Amygdala (tissue), 56 donors: ENCODE measurements at regions not wholly inside any gene's neighbourhood (a gene's known extent, or its start where the extent isn't known, plus 50 kb on each side); places are given as distances from the start of the nearest gene placed in this dataset.
A peak's percentile ranks its signal among the peaks of the same experiment; 100 is the strongest.
"Not testable (repeated sequence)": the region's sequence is repeated elsewhere in the genome, so short reads cannot be mapped to it uniquely, and the experiment has no call there.

ENCODE experiments used
- DNase-seq, 56 donors: peaks; one replicate each; lab custom pipeline; 2025; lab: John Stamatoyannopoulos, UW

DNA sequence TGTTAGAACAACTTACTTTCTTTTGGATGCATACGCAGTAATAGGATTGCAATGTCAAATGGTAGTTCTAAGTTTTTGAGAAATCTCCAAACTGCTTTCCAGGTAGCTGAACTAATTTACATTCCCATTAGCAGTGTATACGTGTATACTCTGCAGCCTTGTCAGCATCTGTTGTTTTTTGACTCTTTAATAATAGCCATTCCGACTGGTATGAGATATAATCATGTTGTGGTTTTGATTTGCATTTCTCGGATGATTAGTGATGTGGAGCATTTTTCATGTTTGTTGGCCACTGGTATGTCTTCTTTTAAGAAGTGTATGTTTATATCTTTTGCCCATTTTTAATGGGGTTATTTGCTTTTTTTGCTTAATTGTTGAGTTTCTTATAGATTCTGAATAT lies 76.9 kb upstream of the HNRNPA1L2 start:
- not testable (repeated sequence) for DNase-seq

DNA sequence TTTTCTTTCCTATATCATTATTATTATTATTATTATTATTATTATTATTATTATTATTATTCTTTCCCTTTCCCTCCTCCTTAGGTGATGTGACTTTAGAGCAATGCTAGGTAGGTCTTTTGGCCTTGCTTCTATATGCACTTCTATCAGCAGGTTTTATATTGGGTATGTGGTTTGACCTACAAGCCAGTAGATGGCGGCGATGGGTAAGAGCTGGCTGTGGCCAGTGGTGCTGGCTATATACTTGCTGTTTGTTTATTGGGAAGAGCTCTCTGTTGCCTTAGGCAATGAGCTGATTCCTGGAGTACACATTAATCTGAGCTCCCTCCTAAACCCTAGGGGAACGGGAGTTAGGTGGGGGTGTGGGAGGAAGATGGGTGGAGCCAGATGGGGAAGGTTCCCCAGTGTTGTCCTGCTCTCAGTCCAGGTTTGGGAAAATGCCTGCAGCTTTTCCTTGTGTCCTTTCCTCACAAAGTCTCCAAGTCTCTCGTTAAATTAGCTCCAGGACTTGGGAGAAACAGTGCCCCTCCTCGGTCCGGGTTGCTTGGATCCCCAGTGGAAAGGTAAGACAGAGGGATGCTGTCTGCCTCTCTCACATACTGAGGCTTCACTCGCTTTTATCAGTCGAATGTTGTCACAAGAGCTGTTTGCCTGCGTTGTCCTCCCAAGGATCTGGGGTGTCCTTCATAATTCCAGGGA lies 72.2 kb upstream of the HNRNPA1L2 start:
- DNase-seq, result peak in 17 of 56 donors; percentile 0 to 56 (median 6)

DNA sequence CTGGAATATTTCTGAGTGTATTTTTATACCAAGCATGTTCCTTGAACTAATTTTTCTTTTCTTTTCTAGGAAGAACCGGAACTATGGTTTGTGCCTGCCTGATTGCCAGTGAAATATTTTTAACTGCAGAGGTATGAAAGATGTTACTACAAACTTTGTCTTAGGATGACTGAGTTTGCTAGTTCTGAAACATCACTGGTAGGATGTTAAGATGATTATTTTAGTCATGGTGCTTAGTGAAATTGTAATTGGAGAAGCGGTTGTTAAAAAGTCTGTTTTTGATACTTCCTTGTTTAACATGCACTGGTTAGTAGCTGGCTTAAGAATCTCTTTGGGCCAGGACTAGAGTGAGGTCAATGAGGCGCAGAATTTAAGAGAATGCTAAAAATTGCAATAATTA lies 71.1 kb upstream of the HNRNPA1L2 start:
- not testable (repeated sequence) for DNase-seq

DNA sequence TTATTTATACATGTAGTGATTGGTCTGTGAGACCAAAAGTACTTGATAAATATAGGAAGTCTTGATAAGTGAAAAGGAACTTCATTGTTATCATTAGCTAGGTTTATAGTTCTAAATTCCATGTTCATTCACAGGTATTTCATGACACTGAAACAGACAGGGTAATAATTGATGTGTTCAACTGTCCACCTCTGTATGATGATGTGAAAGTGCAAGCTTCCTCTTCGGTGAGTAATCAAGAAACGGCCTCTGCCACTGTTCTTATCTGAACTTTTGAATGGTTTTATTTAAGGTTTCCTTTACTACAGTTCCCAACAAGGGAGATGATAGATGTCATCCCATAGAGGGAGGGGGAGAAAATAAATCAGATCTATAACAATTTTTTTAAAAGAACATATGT lies 59.3 kb upstream of the HNRNPA1L2 start:
- not testable (repeated sequence) for DNase-seq
